Esophagus squamous epithelium (tissue), 4 donors: ENCODE measurements at regions not wholly inside any gene's neighbourhood (a gene's known extent, or its start where the extent isn't known, plus 50 kb on each side); places are given as distances from the start of the nearest gene placed in this dataset.

Source experiments
- CTCF ChIP-seq, 6 experiments: fragments of 450-650 bp in 4 of 6; fragments of 200-600 bp in 2 of 6; sonication (generic) in 2 of 6; IDR thresholded peaks; one replicate each; pipeline ENCODE4 v1.5.1; 2016 to 2019; ENCODE audit warnings: antibody characterized with exemption in 6 of 6, mild to moderate bottlenecking in 4 of 6, moderate library complexity in 4 of 6
- POLR2A ChIP-seq, 4 donors: fragments of 450-650 bp; IDR thresholded peaks; one replicate each; pipeline ENCODE4 v1.6.1; 2017; ENCODE audit warnings: antibody characterized with exemption in 4 of 4, mild to moderate bottlenecking in 4 of 4, moderate library complexity in 3 of 4

- TF ChIP-seq CTCF (IDR thresholded peaks at IDR 0.05): no peak
- TF ChIP-seq POLR2A (IDR thresholded peaks at IDR 0.05): no peak
Observed at GRCh38 chr10:113486531-113486930, 66.3 kb upstream of the HABP2 start.
